ENCODE measurements at regions not wholly inside any gene's neighbourhood (a gene's known extent, or its start where the extent isn't known, plus 50 kb on each side); places are given as distances from the start of the nearest gene placed in this dataset.

GRCh38 chr1:232178191-232178590 lies 451.7 kb downstream of the SIPA1L2 start:
- Histone ChIP-seq H3K36me3 (ENCODE audit: control insufficient read depth, insufficient read depth, low read length) (no peaks in the 10 kb centered on the region), H3K4me3 (ENCODE audit: low read depth, low read length) (no peak overlapping the region), H3K27me3 (ENCODE audit: control insufficient read depth, insufficient read depth, low read length) (no peaks in the 10 kb centered on the region)
- no peak for FAIRE-seq
- peak; percentile 54 for DNase-seq (ENCODE audit: low read depth)
- TF ChIP-seq CTCF (IDR thresholded peaks at IDR 0.05; ENCODE audit: insufficient read depth, low read length, severe bottlenecking), result no peak

- Histone ChIP-seq H3K4me3 (ENCODE audit: low read depth, low read length) (no peak overlapping the region), H3K27me3 (ENCODE audit: control insufficient read depth, insufficient read depth, low read length) (no peaks in the 10 kb centered on the region), H3K36me3 (ENCODE audit: control insufficient read depth, insufficient read depth, low read length) (no peaks in the 10 kb centered on the region)
- DNase-seq (ENCODE audit: low read depth) (no peak), FAIRE-seq (no peak)
- no peak for TF ChIP-seq CTCF (IDR thresholded peaks at IDR 0.05; ENCODE audit: insufficient read depth, low read length, severe bottlenecking)
These were observed 452.5 kb downstream of the SIPA1L2 start for GRCh38 chr1:232177438-232177837.

GRCh38 chr1:232176222-232176621 lies 453.7 kb downstream of the SIPA1L2 start:
- H3K27me3 ChIP-seq (ENCODE audit: control insufficient read depth, insufficient read depth, low read length), result no peaks in the 10 kb centered on the region
- FAIRE-seq, result no peak
- H3K4me3 ChIP-seq (ENCODE audit: low read depth, low read length), result no peak overlapping the region
- H3K36me3 ChIP-seq (ENCODE audit: control insufficient read depth, insufficient read depth, low read length), result no peaks in the 10 kb centered on the region
- no peak for DNase-seq (ENCODE audit: low read depth)
- no peak for TF ChIP-seq CTCF (IDR thresholded peaks at IDR 0.05; ENCODE audit: insufficient read depth, low read length, severe bottlenecking)

- DNase-seq (ENCODE audit: low read depth) (peak; percentile 13), FAIRE-seq (no peak)
- TF ChIP-seq CTCF (IDR thresholded peaks at IDR 0.05; ENCODE audit: insufficient read depth, low read length, severe bottlenecking), result no peak
- Histone ChIP-seq H3K4me3 (ENCODE audit: low read depth, low read length) (no peak overlapping the region), H3K27me3 (ENCODE audit: control insufficient read depth, insufficient read depth, low read length) (no peaks in the 10 kb centered on the region), H3K36me3 (ENCODE audit: control insufficient read depth, insufficient read depth, low read length) (no peaks in the 10 kb centered on the region)
These were observed 455.6 kb downstream of the SIPA1L2 start for GRCh38 chr1:232174306-232174705.

- TF ChIP-seq CTCF (IDR thresholded peaks at IDR 0.05; ENCODE audit: insufficient read depth, low read length, severe bottlenecking), result no peak
- Histone ChIP-seq H3K4me3 (ENCODE audit: low read depth, low read length) (no peak overlapping the region), H3K36me3 (ENCODE audit: control insufficient read depth, insufficient read depth, low read length) (no peaks in the 10 kb centered on the region), H3K27me3 (ENCODE audit: control insufficient read depth, insufficient read depth, low read length) (no peaks in the 10 kb centered on the region)
- no peak for FAIRE-seq
- DNase-seq (ENCODE audit: low read depth), result no peak
These were observed 457.4 kb downstream of the SIPA1L2 start for GRCh38 chr1:232172563-232172962.

GRCh38 chr1:232170909-232171308 lies 459.0 kb downstream of the SIPA1L2 start:
- peak; percentile 9 for TF ChIP-seq CTCF (IDR thresholded peaks at IDR 0.05; ENCODE audit: insufficient read depth, low read length, severe bottlenecking)

More at GRCh38 chr1:232170909-232171308, 459.0 kb downstream of the SIPA1L2 start:
- DNase-seq (ENCODE audit: low read depth) (peak; percentile 12), FAIRE-seq (no peak)
- Histone ChIP-seq H3K36me3 (ENCODE audit: control insufficient read depth, insufficient read depth, low read length) (no peaks in the 10 kb centered on the region), H3K4me3 (ENCODE audit: low read depth, low read length) (no peak overlapping the region), H3K27me3 (ENCODE audit: control insufficient read depth, insufficient read depth, low read length) (no peaks in the 10 kb centered on the region)
